GM12878 (cell line): ENCODE measurements at regions not wholly inside any gene's neighbourhood (a gene's known extent, or its start where the extent isn't known, plus 50 kb on each side); places are given as distances from the start of the nearest gene placed in this dataset.

Source experiments
- ATAC-seq: fragments of 200-7000 bp; cut with Tn5 transposase; 3 replicates; pipeline ENCODE4 v1.9.1; 2020; ENCODE audit warnings: mild to moderate bottlenecking, moderate library complexity
- BruUV-seq: library from RNA; stranded (reverse); fragments of 400-500 nt; replicated peaks from 2 replicates; lab custom pipeline; 2021; lab: Mats Ljungman, UMichigan
- CTCF ChIA-PET: fragments of 300-600 bp; sonication (Branson Sonifier 250); formaldehyde crosslinking; extraction: SDS; loops from one replicate; lab custom pipeline; 2021; ENCODE audit warnings: inconsistent platforms; lab: Yijun Ruan, JAX
- POLR2A ChIA-PET: fragments of 350-600 bp; formaldehyde crosslinking; extraction: SDS; loops from one replicate; lab custom pipeline; 2021; ENCODE audit warnings: inconsistent platforms; lab: Charles Lee
- RAD21 ChIA-PET: fragments of 300-600 bp; sonication (Branson Sonifier 250); formaldehyde crosslinking; loops from one replicate; lab custom pipeline; 2023; ENCODE audit warnings: antibody characterized with exemption; ENCODE audit not compliant: unreplicated experiment; lab: Charles Lee
- SMC1A ChIA-PET: fragments of 300-600 bp; sonication (Branson Sonifier 250); formaldehyde crosslinking; loops from one replicate; lab custom pipeline; 2023; ENCODE audit not compliant: unreplicated experiment, uncharacterized antibody; lab: Charles Lee
- DNase-seq: peaks from one replicate; pipeline ENCODE4 v3.0.0-alpha.2; 2011; ENCODE audit warnings: low read depth, low spot score
- FAIRE-seq: peaks from 3 replicates; lab custom pipeline; 2011; peaks lifted over from hg19 to GRCh38; lab: Jason Lieb, UNC
- H2AFZ ChIP-seq: 2 replicates; pipeline ENCODE4 v1.6.0; 2011; ENCODE audit warnings: low read depth, low read length, control low read depth; ENCODE audit not compliant: control insufficient read depth
- H3K27ac ChIP-seq: 2 replicates; pipeline ENCODE4 v1.5.1; 2011; ENCODE audit warnings: control low read depth; ENCODE audit not compliant: control insufficient read depth, insufficient read depth
- H3K27me3 ChIP-seq, 2 experiments: replicated peaks in 1 of 2; 2 replicates each; pipeline versions ENCODE4 v1.6.0 to v1.6.1; 2011; ENCODE audit warnings: low read length in 1 of 2; ENCODE audit not compliant: control insufficient read depth in 2 of 2, insufficient read depth in 2 of 2
- H3K36me3 ChIP-seq, 2 experiments: 2 replicates each; pipeline ENCODE4 v1.5.1; 2011; ENCODE audit warnings: low read length in 1 of 2; ENCODE audit not compliant: control insufficient read depth in 2 of 2, insufficient read depth in 2 of 2
- H3K4me1 ChIP-seq: 2 replicates; pipeline ENCODE4 v1.6.1; 2011; ENCODE audit warnings: mild to moderate bottlenecking, low read length, moderate library complexity, mixed read lengths; ENCODE audit not compliant: control insufficient read depth, insufficient read depth
- H3K4me2 ChIP-seq: 2 replicates; pipeline ENCODE4 v1.6.0; 2011; ENCODE audit warnings: control low read depth; ENCODE audit not compliant: control insufficient read depth, insufficient read depth
- H3K4me3 ChIP-seq: fragments of 200-600 bp; sonication (generic); 2 replicates; pipeline ENCODE4 v1.5.1; 2016
- H3K79me2 ChIP-seq: 2 replicates; pipeline ENCODE4 v1.6.0; 2011; ENCODE audit warnings: low read length; ENCODE audit not compliant: control insufficient read depth, insufficient read depth
- H3K9ac ChIP-seq: 2 replicates; pipeline ENCODE4 v1.8.0; 2011; ENCODE audit warnings: low read length, control low read depth, mixed read lengths; ENCODE audit not compliant: control insufficient read depth, insufficient read depth
- H3K9me3 ChIP-seq: replicated peaks from 3 replicates; pipeline ENCODE4 v1.5.1; 2011; ENCODE audit warnings: mild to moderate bottlenecking, low read length; ENCODE audit not compliant: control insufficient read depth, insufficient read depth
- H4K20me1 ChIP-seq: 2 replicates; pipeline ENCODE4 v1.6.0; 2011; ENCODE audit not compliant: control insufficient read depth, insufficient read depth
- ATF2 ChIP-seq: IDR thresholded peaks from 2 replicates; pipeline ENCODE4 v1.6.1; 2012; ENCODE audit warnings: low read length, inconsistent platforms
- BMI1 ChIP-seq: fragments of 450-650 bp; IDR thresholded peaks from 2 replicates; pipeline ENCODE4 v1.6.1; 2016; ENCODE audit warnings: mild to moderate bottlenecking, moderate library complexity, borderline replicate concordance
- CBX3 ChIP-seq: fragments of 200-600 bp; sonication (generic); IDR thresholded peaks from 2 replicates; pipeline ENCODE4 v1.6.1; 2016; ENCODE audit warnings: low read depth, borderline replicate concordance
- CREB1 ChIP-seq: IDR thresholded peaks from 2 replicates; pipeline ENCODE4 v1.6.1; 2012; ENCODE audit warnings: low read depth, mild to moderate bottlenecking, inconsistent platforms
- E2F8 ChIP-seq: fragments of 450-650 bp; IDR thresholded peaks from 2 replicates; pipeline ENCODE4 v1.6.1; 2018; ENCODE audit warnings: mild to moderate bottlenecking, low read depth, moderate library complexity; ENCODE audit not compliant: partially characterized antibody
- EP300 ChIP-seq, 2 experiments: fragments of 150-350 bp in 1 of 2; IDR thresholded peaks; 2 replicates each; pipeline ENCODE4 v1.6.1; 2011 to 2012; ENCODE audit warnings: low read depth in 2 of 2, low read length in 2 of 2, borderline replicate concordance in 1 of 2, improper control_type of control experiment in 1 of 2, inconsistent platforms in 1 of 2; ENCODE audit not compliant: control insufficient read depth in 1 of 2
- ETV6 ChIP-seq, 2 experiments: fragments of 450-650 bp in 1 of 2; IDR thresholded peaks in 1 of 2; conservative IDR thresholded peaks in 1 of 2; 2 replicates each; pipeline ENCODE4 v1.6.1; 2014; ENCODE audit warnings: antibody characterized with exemption in 1 of 2, borderline replicate concordance in 1 of 2, low read depth in 1 of 2, mild to moderate bottlenecking in 1 of 2, moderate library complexity in 1 of 2
- HSF1 ChIP-seq: fragments of 150-350 bp; IDR thresholded peaks from 2 replicates; pipeline ENCODE4 v1.6.1; 2014; ENCODE audit warnings: mild to moderate bottlenecking, low read depth, low read length
- MLLT1 ChIP-seq: fragments of 450-650 bp; IDR thresholded peaks from 2 replicates; pipeline ENCODE4 v1.6.1; 2016; ENCODE audit warnings: mild to moderate bottlenecking
- POU2F2 ChIP-seq: IDR thresholded peaks from 3 replicates; pipeline ENCODE4 v1.6.1; 2011; ENCODE audit warnings: low read depth, mild to moderate bottlenecking, low read length, borderline replicate concordance
- ZNF592 ChIP-seq: fragments of 450-650 bp; IDR thresholded peaks from 2 replicates; pipeline ENCODE4 v1.6.1; 2017; ENCODE audit warnings: mild to moderate bottlenecking, moderate library complexity
- in situ Hi-C: fragments of 300-500 bp; cut with MboI; formaldehyde crosslinking; loops from 9 replicates; pipeline ENCODE4 v1.14.3; 2018; ENCODE audit warnings: mixed read lengths
- intact Hi-C: fragments of 100-400 bp; cut with micrococcal nuclease; formaldehyde crosslinking; loops from one replicate; pipeline ENCODE4 v1.14.2; 2022; ENCODE audit not compliant: unreplicated experiment

- Histone ChIP-seq H3K9ac (no peak overlapping the region), H2AFZ (no peak overlapping the region), H3K4me3 (no peak overlapping the region), H3K4me1 (no peaks in the 10 kb centered on the region), H3K27ac (no peak overlapping the region), H3K4me2 (no peak overlapping the region), H3K79me2 (no peaks in the 10 kb centered on the region), H4K20me1 (no peaks in the 10 kb centered on the region), H3K36me3 (no peaks in the 10 kb centered on the region), H3K9me3 (no peaks in the 10 kb centered on the region), H3K27me3 (no peaks in the 10 kb centered on the region)
- ChIA-PET SMC1A (no interaction called here), CTCF (no interaction called here), RAD21 (no interaction called here), POLR2A (no interaction called here)
- in situ Hi-C loops = no loop called here
- DNase-seq (no peak), ATAC-seq (no peak), FAIRE-seq (no peak)
- intact Hi-C loops = no loop called here
- BruUV-seq = no TSS peak
- no peak for TF ChIP-seq POU2F2
- no peak for TF ChIP-seq ATF2
- no peak for TF ChIP-seq HSF1
- TF ChIP-seq ETV6 (conservative IDR thresholded peaks at IDR 0.05 in 1 of 2, IDR thresholded peaks at IDR 0.05 in 1 of 2; ENCODE audit: borderline replicate concordance in 1 of 2, low read depth in 1 of 2) = no peak
- TF ChIP-seq CBX3 = no peak
- no peak for TF ChIP-seq CREB1
- TF ChIP-seq BMI1 = no peak
- no peak for TF ChIP-seq ZNF592
- TF ChIP-seq E2F8 = no peak
- TF ChIP-seq MLLT1 = no peak
- TF ChIP-seq EP300 (IDR thresholded peaks at IDR 0.05; ENCODE audit: borderline replicate concordance in 1 of 2, control insufficient read depth in 1 of 2, low read depth in 2 of 2, low read length in 2 of 2) = no peak
Measured at GRCh38 chr12:61758661-61759060, 501.5 kb upstream of the USP15 start.
